A549 (cell line): ENCODE measurements at regions not wholly inside any gene's neighbourhood (a gene's known extent, or its start where the extent isn't known, plus 50 kb on each side); places are given as distances from the start of the nearest gene placed in this dataset.

Experiments
- CBX2 ChIP-seq: fragments of 200-600 bp; sonication (generic); IDR thresholded peaks from 2 replicates; pipeline ENCODE4 v1.6.1; 2016; ENCODE audit warnings: low read depth, mild to moderate bottlenecking, borderline replicate concordance
- CTCF ChIP-seq: fragments of >200 bp; sonication (Bioruptor Twin); formaldehyde crosslinking; IDR thresholded peaks from 3 replicates; pipeline ENCODE4 v1.5.1; 2016
- EHF ChIP-seq: fragments of 250-450 bp; sonication (Bioruptor Pico); IDR thresholded peaks from 2 replicates; pipeline ENCODE4 v1.5.0; 2020; ENCODE audit warnings: mild to moderate bottlenecking
- EP300 ChIP-seq, 2 experiments: fragments of >200 bp; sonication (Bioruptor Twin); formaldehyde crosslinking; IDR thresholded peaks; 2 replicates in 1 of 2; 3 replicates in 1 of 2; pipeline ENCODE4 v1.6.1; 2016 to 2017
- JUNB ChIP-seq: fragments of >200 bp; sonication (Bioruptor Twin); formaldehyde crosslinking; IDR thresholded peaks from 2 replicates; pipeline ENCODE4 v1.6.1; 2016
- POLR2A ChIP-seq: IDR thresholded peaks from 2 replicates; pipeline ENCODE4 v1.6.1; 2012; ENCODE audit warnings: mild to moderate bottlenecking, low read length
- RAD21 ChIP-seq, 2 experiments: fragments of >200 bp in 1 of 2; sonication (Bioruptor Twin) in 1 of 2; formaldehyde crosslinking in 1 of 2; IDR thresholded peaks in 1 of 2; conservative IDR thresholded peaks in 1 of 2; 2 replicates in 1 of 2; 3 replicates in 1 of 2; pipeline ENCODE4 v1.6.1; 2012 to 2018; ENCODE audit warnings: inconsistent platforms in 1 of 2
- RCOR1 ChIP-seq: fragments of 150-350 bp; IDR thresholded peaks from 2 replicates; pipeline ENCODE4 v1.6.1; 2014; ENCODE audit warnings: antibody characterized with exemption, low read length, low read depth

GRCh38 chr6:139567095-139567494 lies 192.6 kb upstream of the CITED2 start:
- no peak for TF ChIP-seq CTCF
- TF ChIP-seq RAD21 (conservative IDR thresholded peaks at IDR 0.05 in 1 of 2, IDR thresholded peaks at IDR 0.05 in 1 of 2) = no peak
- no peak for TF ChIP-seq EHF (CRISPR knock-in tag)
- no peak for TF ChIP-seq POLR2A
- no peak for TF ChIP-seq CBX2
- TF ChIP-seq RCOR1 = no peak
- no peak for TF ChIP-seq EP300 (IDR thresholded peaks at IDR 0.05)
- TF ChIP-seq JUNB = no peak
